HG03571 (cell line): ENCODE measurements at regions not wholly inside any gene's neighbourhood (a gene's known extent, or its start where the extent isn't known, plus 50 kb on each side); places are given as distances from the start of the nearest gene placed in this dataset.
A peak's percentile ranks its signal among the peaks of the same experiment; 100 is the strongest.

Experiments used
- ATAC-seq: cut with Tn5 transposase; IDR thresholded peaks from one replicate; pipeline ENCODE4 v1.9.1; 2021; ENCODE audit not compliant: unreplicated experiment

DNA sequence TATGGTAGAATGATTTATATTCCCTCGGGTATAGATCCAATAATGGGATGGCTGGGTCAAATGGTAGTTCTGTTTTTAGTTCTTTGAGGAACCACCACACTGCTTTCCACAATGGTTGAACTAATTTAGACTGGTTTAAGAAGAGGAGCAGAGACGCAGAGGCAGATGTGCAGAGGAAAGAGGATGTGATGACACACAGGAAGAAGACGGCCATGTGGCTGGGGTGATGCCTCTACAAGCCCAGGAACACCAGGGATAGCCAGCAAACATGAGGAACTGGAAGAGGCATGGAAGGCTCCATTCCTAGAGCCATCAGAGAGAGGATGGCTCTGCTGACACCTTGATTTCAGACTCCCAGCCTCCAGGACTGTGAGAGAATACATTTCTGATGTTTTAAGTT is 218.3 kb upstream of the DTNBP1 start:
- ATAC-seq, result no peak

DNA sequence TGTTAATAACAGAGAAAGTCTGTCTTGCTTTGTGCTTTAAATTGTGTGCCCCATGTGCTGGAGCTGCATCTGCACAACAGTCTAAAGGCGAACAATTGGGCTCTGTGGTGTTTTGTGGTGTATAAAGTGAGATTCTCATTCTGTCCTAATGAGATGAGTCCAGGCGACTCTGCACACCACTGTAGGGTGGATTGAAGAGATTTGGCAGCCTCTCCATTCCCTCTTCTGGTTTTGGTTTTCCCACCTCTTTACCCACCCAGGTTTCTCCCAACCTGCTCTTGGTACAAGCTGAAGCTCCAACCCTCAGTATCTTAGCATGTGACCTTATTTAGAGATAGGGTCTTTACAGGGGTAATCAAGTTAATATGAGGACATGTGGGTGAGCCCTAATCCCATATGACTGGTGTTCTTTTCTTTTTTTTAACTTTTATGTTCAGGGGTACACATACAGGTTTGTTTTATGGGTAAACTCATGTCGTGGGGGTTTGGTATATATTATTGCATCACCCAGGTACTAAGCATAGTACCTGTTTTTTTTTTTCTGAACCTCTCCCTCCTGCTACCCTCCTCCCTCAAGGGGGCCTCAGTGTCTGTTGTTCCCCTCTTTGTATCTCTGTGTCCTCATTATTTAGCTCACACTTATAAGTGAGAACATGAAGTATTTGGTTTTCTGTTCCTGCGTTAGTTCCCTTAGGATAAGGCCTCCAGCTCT is 217.6 kb upstream of the DTNBP1 start:
- no peak for ATAC-seq

DNA sequence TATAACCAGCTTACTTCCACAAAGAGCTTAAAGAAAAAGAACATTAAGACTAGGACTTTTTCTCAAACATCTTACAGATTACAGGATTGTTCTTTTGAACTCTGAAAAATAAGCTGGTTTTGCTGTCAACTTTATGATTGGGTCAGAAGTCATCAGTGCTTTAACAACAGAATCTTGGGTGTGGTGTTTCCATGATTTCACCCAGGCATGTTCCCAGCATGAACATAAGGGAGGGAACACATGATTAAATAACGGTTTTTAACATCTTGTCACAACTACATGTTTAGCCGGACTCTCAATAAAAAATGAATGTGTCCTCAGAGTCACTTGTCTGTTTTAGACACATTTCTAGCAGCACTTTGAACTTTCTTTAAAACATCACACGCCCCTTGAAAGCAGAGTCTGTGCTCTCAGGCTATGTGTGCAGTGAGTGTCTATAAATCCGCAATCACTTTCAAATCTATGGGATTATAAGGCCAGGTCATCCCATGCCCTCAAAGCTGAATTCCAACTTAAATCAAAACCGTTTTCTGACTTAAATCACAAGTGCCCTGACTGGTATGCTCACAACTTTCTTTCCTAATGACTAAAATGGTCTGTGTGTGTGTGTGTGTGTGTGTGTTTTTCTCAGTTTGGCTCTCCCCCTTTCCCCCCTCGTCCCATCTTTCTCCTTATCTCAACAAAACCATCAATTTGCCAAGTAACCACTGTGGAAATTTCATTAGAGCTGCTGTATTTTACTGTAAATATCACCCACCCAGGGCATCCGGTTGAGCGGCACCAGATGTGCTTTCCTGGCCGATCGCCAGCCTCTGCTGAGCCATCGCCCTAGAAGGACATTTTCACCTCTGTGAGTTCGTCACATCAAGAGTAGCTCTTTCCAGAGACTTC is 216.8 kb upstream of the DTNBP1 start:
- ATAC-seq, result peak; percentile 73

DNA sequence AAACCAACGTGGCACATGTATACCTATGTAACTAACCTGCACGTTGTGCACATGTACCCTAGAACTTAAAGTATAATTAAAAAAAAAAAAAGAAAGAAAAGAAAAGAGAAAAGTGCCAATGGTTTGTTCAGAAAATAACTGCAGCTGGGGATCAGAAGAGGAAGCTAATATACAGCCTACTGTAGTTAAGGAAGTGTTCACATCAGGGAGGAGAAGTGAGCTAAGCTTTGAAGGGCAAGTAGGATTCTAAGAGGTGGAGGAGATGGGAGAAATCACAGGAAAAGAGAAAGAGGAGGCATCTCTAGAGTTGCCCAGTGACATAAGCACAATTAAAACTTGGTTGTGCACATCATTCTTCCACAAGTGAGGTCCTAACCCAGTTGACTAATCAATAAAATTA is 214.4 kb upstream of the DTNBP1 start:
- ATAC-seq, result no peak

DNA sequence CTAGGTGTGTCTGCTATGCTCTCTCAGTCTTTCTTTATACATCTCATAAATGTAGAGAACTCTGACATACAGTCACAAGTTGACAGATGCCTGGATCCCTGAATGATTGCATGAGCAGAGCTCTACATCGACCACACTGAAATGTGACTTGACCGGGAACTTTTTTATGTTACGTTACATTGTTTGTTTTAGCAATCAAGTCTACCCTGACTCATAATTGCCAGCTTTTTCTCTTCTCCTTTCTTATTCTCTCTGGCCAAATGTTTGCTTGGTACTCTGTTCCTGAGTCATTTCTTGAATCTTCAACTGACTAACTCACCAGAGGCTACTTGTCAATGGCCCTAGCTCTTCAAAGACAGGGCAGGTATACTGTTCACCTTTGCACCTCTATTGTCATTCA is 213.6 kb upstream of the DTNBP1 start:
- ATAC-seq, result peak; percentile 55

DNA sequence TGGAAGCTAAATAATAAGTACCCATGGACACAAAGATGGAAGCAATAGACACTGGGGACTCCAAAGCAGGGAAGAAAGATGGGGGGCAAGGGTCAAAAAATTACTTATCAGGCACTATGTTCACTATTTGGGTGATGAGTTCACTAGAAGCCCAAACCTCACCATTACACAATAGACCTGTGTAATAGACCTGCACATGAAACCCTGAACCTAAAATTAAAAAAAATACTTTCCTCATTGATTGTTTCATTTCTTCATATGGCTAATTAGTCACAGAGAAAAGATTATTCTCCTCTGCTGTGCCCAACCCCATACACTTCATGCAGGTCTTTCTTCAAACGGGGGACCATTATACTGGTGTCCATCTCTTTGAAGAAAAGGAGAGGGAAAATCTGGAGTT is 213.0 kb upstream of the DTNBP1 start:
- no peak for ATAC-seq

DNA sequence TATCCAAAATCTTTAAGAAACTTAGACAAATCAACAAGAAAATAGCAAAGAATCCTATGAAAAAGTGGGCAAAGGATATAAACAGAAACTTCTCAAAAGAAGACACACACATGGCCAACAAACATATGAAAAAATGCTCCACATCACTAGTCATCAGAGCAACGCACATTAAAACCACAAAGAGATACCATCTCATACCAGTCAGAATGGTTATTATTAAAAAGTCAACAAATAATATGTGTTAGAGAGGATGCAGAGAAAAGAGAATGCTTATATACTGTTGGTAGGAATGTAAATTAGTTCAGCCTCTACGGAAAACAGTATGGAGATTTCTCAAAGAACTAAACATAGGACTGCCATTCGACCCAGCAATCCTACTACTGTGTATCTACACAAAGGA is 212.0 kb upstream of the DTNBP1 start:
- ATAC-seq, result no peak

DNA sequence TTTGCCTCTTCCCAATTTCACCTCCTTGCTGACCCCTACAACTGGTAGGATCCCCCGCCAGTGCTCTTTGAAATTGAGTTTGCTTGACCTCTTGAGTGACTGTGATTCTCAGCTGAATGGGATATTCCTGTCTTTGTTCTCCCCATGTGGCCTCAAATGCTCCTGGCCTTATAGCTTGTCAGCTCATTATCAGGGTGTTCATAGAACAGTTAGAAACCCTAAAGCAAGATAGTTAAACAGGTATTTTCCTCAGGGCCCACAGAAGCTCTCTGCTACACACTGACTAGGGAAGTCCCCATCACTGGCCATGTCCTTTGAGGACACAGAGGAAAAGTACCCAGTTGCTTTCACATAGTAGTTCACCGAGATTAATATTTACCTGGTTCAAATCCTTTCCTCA is 211.5 kb upstream of the DTNBP1 start:
- ATAC-seq, result no peak

DNA sequence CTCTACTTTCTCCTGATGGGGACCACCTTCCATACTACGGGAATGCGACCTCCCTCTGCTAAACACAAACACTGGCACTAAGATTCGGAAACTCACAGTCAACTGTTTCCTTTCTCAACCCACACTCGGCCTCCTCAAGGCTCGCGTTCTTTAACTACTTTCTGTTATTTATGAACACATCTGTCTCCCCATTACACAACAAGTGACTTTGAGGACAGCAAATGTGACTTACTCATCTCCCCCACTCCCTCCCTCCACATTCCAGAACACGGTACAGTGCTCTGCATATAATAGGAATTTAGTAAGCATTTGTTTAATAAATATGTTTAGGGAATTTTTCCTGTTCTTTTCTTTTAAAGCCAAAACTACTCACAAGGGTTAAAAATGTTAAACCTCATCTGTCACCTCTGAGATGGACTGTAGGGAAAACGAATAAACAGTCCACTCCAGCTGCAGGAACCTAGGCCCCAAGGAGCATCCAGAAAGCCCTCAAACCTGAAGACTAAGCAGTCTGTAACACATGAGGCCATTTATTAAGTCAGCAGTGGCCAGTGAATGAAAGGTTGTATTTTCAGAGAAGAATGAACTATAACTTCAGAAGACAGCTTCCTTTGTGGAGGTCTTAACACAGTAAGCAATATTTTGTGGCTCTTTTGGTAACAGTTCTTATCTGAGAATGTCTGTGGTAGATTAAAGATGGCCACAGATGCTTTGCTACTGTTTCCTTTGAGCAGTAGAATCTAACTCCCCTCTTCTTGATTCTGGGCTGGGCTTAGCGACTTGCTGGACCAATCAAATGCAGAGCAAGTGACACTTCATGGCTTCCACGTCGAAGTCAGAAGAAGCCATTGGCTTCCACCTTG is 209.6 kb upstream of the DTNBP1 start:
- no peak for ATAC-seq

DNA sequence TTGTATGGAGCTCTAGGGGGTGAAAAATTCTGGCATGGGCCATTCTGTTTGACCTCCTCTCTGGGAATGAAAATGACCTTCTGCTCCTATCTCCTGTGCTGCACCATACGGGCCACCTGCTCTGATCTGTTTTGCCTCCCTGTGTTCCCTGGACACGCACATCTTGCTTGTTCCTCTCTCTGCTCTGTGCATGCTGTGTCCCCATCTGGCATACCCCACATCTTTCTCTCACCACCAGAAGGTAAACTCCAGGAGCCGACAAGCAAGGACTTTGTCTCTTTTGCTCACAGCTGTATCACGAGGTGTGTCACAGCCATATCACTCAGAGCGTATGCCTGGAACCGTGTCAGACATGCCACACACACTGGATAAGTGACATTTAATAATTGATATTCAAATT is 208.4 kb upstream of the DTNBP1 start:
- no peak for ATAC-seq

DNA sequence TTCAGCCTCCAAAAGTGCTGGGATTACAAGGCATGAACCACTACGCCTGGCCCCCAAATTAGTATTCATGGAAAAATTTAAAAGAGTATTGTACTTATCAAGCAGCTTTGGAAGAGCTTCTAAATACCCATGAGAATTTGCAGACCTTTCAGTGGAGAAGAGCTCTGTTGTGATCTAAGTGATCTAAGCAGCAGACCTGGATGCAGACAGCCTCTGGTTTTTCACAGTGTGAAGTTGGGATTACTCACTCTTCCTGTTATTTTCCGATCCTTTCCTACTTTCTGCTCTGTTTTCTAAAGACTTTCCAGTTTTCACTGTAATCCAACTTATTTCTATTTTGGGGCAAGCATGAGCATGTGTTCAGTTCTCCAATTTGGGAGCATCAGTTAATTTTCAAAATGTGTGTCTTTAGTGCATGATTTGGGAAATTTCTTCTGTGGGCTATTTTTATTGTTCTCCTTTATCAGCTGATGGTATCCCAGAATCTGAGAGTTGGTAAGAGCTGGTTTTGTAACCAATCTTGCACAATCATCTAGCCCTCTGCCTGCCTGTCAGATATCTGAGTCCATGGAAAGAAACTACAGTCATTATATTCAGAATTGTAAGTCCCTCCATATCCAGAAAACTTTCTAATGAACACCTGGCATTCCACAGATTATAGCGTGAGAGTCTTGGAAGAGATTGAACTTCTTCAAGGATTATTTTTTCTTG is 207.7 kb upstream of the DTNBP1 start:
- ATAC-seq, result no peak

DNA sequence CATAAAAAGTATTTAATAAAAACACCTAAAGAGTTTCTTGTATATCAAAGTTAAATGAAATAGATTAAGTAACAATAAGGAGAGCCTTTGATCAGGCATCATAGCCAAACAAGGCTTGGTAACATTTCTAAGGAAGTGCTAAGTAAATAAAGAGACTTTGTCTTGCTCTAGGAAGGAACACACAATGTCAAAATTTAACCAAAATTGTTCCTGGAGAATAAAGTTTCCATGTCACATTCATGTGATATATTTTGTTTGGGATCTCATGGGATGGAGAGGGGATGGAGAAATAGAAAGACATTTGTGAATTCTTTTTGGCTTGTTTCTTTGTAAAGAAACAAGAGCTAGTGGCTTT is 201.9 kb upstream of the DTNBP1 start:
- no peak for ATAC-seq

DNA sequence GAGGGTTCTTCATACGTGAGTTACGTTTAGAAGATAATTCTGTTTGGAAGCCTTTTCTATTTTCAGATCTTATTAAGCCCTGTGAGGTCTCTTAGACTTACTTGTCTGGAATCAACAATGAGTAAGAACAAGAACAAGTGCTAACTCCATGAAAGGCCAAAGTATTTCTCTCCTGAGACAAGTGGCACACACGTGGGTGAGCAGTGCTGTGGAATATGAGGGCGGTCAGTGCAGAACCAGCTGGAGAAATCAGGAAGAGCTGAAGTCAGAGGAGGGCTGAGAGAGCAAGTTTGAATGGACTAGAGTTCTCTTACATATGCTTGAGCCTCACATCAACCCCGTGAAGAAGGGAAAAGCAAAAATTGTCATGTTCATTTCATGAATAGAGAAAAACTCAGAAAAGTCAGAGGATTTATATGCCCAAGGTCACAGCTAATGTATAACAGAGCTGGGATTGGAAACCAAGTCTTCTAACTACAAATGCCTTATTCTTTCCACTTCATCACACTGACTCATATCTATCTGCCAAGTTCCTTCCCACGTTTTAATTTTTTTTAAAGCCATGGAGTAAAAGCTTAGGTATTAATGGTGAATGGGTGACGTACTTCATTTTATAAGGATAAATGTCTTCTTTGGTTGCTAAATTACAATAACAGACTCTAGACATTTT is 201.3 kb upstream of the DTNBP1 start:
- ATAC-seq, result no peak

DNA sequence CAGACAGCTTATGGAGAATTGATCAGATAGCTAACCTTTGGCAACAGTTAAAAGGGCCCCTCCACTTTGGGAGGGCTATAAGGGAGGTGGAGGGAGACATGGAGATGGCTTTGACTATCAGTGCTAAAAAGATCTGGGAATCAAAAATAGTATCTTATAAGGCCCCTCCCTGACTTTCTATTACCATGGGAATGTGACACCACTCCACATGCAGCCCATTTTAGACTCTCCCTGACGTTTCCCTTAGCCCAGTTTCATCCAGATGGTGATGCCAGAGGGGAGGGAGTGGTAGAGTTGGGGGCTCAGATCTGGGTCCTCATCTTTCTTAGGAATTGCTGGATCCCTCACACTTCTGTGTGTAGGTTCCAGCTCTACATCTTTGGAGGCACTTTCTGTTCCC is 200.0 kb upstream of the DTNBP1 start:
- no peak for ATAC-seq

DNA sequence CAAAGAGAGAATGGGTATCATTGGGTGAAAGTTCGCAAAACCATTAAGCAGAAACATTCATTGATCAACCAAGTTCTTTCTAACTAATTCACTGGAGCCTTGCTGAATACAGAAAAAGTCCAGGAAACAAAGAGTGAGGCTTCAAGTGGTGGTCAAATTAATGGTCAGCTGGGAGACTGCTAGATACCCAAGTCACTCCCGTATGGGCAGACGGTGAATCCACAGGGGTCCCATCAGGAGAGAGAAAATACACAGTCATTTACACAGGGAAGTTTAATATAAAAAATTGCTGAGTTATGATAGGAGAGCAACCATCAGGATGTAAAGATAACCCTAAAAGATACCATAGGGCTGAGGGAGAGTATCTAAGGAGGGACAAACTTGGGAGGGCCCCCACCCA is 198.7 kb upstream of the DTNBP1 start:
- no peak for ATAC-seq

DNA sequence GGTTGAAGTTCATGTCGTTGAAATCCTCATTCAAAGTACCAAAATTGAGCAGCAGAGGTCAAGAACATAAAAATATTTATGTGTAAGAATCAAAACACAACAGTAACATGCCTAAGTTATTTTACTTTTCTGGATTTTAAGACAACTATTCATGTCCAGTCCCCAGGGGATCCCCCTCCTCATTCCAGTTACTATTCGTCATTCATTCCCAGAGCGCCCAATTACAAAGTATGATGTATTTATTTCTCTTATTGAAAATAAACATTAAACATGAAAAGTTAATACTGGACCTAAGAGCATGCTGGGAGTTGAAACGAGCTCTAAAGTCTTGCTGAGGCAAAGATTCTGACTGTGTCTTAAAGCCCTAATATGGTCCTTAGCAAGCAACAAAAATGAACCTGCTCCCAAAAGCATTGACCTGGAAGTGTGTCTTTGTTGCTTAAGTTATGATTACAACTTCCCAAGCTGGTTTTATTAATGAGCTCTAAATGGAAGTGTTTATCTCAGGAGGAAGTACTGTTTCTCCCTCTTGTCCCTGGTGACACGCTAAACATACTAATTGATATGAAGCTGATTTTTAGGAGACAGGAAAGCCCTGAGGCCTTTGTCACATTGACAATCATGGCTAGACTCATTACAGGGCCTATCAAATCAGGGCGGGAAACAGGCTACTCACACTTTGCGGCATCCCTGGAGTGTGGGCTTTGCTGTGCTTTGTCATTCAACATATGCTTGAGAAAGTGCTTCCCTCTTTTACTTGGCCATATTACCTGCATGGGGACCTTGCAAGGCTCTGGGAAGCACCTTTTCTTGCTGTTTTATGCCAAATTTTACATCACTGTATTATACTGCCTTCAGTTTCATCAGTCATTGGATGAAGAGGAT is 192.2 kb upstream of the DTNBP1 start:
- no peak for ATAC-seq

DNA sequence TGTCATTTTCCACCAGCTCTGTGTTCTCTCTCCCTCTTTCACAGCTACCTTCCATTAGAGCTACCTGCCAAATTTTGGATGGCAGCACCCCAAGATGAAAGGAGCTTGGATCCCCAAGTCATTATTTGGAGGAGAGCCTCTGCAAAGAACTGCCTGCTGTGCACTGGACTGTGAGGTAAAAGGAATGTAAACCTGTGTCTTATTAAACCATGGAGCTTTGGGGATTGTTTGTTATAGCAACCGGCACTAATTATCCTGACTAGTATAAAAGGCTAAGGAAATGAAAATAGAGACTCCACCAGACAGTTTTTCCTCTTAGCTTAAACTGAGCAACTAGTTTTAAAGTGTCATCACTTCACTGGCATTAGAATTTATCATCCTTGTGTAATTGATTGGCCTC is 191.6 kb upstream of the DTNBP1 start:
- ATAC-seq, result no peak

DNA sequence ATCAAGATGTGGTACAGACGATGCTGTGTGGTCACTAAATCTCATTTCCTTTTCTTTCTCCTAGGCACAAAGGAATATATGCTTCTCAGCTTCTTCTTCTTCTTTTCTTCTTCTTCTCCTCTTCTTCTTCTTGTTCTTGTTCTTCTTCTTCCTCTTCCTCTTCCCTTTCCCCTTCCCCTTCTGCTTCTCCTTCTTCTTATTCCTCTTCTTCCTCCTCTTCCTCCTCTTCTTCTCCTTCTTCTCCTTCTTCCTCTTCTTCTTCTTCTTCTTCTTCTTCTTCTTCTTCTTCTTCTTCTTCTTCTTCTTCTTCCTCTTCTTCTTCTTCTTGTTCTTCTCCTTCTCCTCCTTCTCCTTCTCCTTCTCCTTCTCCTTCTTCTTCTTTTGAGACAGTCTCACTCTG is 190.4 kb upstream of the DTNBP1 start:
- ATAC-seq, result no peak

DNA sequence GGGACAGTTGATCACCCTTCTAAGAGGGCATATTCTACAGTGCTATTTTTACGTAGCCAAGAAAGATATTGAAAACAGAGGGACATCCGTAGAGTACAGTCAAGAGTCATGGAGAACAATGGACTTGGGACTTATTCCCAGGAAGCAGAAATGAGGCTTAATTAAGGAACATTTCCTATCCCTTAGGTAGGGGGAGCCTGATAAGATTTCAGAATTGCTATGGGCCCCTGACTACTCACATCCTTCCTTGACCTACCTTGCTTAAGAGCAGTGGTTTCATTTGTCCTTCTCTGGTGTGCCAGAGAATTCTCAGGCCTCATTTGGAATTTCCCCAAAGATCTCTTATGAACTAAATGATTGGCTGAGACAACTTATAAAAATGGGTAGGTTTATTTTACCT is 189.5 kb upstream of the DTNBP1 start:
- ATAC-seq, result no peak

DNA sequence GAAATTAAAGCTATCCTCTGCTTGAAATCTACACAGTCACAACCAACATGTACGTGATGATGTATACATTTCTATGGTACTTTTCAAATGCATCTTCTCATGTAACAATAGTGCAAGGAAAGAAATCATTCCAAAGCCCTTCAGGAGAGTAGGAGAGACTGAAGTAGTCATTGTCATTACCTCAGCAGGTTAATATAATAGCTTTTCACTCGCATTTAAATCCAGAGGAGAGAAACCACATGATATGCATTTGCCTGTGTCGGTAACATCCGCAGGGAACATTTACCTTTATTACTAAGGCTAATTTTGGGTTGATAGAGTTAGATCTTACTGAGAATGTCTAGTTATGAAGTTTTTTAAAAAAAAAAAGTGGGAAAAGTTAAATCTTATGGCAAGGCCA is 186.6 kb upstream of the DTNBP1 start:
- ATAC-seq, result no peak
